Body of pancreas (tissue), 4 donors: ENCODE measurements at regions not wholly inside any gene's neighbourhood (a gene's known extent, or its start where the extent isn't known, plus 50 kb on each side); places are given as distances from the start of the nearest gene placed in this dataset.

ENCODE experiments used
- CTCF ChIP-seq, 7 experiments: fragments of 450-650 bp in 4 of 7; fragments of 200-600 bp in 3 of 7; sonication (generic) in 3 of 7; IDR thresholded peaks; one replicate each; pipeline ENCODE4 v1.5.1; 2016 to 2019; ENCODE audit warnings: antibody characterized with exemption in 7 of 7
- POLR2A ChIP-seq, 3 donors: fragments of 450-650 bp; IDR thresholded peaks; one replicate each; pipeline ENCODE4 v1.6.1; 2016; ENCODE audit warnings: antibody characterized with exemption in 3 of 3, mild to moderate bottlenecking in 2 of 3

- no peak for TF ChIP-seq CTCF (IDR thresholded peaks at IDR 0.05)
- TF ChIP-seq POLR2A (IDR thresholded peaks at IDR 0.05): no peak
Measured at GRCh38 chr10:30238836-30239235, 110.2 kb downstream of the MTPAP start.
